ENCODE measurements at regions not wholly inside any gene's neighbourhood (a gene's known extent, or its start where the extent isn't known, plus 50 kb on each side); places are given as distances from the start of the nearest gene placed in this dataset.

DNA sequence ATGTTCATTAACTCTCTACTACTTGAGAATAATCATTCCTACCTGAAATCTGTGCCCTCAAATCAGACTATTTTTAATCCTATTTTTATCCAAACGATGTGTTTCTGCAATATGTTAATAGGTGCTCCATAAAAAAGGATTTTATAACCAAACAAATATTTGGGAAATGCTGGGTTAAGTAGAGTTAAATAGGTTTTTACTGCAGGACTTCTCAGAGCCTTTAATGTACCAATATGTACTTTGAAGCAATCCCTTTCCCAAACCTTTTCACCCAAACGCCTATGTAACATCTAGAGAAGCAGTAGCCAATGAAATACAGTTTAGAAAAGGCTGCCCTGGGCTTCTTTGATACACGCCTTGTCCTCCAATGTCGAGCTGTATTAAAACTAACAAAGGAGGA is 182.5 kb downstream of the SP3 start:
- TF ChIP-seq, protein P1, sequence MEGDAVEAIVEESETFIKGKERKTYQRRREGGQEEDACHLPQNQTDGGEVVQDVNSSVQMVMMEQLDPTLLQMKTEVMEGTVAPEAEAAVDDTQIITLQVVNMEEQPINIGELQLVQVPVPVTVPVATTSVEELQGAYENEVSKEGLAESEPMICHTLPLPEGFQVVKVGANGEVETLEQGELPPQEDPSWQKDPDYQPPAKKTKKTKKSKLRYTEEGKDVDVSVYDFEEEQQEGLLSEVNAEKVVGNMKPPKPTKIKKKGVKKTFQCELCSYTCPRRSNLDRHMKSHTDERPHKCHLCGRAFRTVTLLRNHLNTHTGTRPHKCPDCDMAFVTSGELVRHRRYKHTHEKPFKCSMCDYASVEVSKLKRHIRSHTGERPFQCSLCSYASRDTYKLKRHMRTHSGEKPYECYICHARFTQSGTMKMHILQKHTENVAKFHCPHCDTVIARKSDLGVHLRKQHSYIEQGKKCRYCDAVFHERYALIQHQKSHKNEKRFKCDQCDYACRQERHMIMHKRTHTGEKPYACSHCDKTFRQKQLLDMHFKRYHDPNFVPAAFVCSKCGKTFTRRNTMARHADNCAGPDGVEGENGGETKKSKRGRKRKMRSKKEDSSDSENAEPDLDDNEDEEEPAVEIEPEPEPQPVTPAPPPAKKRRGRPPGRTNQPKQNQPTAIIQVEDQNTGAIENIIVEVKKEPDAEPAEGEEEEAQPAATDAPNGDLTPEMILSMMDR (IDR thresholded peaks at IDR 0.05; ENCODE audit: low read depth, low read length, poor library complexity, severe bottlenecking) = no peak
- no peak for TF ChIP-seq EZH2phosphoT487 (IDR thresholded peaks at IDR 0.05; ENCODE audit: borderline replicate concordance, low read length)
